ENCODE measurements at regions not wholly inside any gene's neighbourhood (a gene's known extent, or its start where the extent isn't known, plus 50 kb on each side); places are given as distances from the start of the nearest gene placed in this dataset.

DNA sequence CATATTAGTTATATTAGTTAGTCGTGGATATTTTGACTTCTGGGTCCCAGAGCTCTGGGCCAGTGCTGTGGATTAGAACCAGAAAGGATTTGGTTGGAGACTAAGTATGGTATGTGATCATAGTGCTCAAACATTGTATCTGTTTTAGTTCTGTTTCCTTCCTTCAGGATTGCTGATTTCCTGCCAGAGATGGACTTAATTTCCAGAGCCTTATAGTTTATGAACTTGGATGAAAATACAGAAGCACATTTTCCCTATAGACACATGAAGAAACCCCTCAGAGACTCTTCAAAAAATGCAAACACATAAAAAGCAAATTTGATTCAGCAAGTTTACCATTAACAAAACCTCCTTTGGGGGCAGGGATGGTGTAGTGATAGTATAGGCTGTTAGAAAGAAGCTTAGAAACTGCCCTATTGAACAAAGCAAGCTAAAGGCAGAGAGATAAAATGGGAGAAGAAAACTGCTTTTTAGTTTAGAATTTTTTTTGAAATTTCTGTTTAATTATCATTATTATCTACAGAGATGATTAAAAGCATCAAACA lies 88.7 kb upstream of the EFEMP1 start:
- Histone ChIP-seq H3K4me3 (replicated peaks; ENCODE audit: low read depth, low read length) (no peak overlapping the region), H3K36me3 (ENCODE audit: control insufficient read depth, insufficient read depth, low read length) (no peaks in the 10 kb centered on the region), H3K27me3 (replicated peaks; ENCODE audit: control insufficient read depth, insufficient read depth, low read length) (no peaks in the 10 kb centered on the region)
- DNase-seq (ENCODE audit: extremely low read depth, insufficient read length): no peak
- TF ChIP-seq, protein P1, sequence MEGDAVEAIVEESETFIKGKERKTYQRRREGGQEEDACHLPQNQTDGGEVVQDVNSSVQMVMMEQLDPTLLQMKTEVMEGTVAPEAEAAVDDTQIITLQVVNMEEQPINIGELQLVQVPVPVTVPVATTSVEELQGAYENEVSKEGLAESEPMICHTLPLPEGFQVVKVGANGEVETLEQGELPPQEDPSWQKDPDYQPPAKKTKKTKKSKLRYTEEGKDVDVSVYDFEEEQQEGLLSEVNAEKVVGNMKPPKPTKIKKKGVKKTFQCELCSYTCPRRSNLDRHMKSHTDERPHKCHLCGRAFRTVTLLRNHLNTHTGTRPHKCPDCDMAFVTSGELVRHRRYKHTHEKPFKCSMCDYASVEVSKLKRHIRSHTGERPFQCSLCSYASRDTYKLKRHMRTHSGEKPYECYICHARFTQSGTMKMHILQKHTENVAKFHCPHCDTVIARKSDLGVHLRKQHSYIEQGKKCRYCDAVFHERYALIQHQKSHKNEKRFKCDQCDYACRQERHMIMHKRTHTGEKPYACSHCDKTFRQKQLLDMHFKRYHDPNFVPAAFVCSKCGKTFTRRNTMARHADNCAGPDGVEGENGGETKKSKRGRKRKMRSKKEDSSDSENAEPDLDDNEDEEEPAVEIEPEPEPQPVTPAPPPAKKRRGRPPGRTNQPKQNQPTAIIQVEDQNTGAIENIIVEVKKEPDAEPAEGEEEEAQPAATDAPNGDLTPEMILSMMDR (IDR thresholded peaks at IDR 0.05; ENCODE audit: insufficient read depth, low read length, poor library complexity, severe bottlenecking): no peak

DNA sequence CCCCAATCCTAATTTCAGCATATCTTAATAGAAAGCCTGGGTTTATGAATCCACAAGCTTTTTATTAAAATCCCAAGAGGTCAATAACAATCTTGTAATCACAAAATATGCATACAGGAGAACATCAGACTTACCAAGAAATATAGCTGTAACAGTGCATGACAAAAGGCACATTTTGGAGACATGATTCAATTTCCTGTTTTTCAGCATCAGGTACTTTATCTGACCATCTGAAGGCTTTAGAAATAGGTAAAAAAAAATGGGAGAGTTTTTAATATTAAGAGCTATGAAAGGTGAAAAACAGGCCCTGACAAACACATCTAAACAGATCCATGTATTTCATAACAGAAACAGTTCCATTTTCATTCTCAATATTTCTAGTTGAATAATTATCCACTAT lies 89.9 kb upstream of the EFEMP1 start:
- TF ChIP-seq, protein P1 (IDR thresholded peaks at IDR 0.05; ENCODE audit: insufficient read depth, low read length, poor library complexity, severe bottlenecking): no peak

DNA sequence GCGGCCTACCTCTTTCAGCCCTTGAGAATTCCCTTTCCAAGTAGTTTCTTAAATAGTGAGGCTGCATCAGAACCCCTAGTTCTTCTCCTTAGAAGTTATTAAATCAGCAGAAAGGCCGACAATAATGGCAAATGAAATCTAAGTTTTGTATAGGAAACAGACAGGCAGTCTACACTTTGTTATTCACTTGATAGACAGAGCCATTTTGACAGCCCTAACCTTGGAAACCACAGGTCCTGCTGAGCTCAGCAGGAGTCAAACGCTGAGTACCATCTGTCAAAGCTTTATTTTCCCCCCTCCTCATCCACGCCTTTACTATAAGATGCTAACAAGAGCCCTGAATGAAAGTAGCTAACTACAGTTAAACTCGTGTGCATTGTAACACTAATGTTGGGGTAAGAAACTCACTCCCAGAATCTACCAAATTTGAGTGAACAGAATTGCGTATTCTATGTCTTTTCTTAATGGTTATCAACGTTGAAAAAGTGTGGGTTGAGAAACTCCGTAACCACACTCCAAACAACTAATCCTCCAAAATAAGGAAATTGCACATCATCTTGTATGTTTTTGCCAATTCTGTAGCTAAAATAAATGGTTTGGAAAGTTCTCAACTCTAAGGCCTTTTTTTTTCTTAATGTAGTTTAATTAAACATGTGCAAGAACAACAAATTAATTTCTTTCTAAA lies 90.6 kb upstream of the EFEMP1 start:
- TF ChIP-seq, protein P1 (IDR thresholded peaks at IDR 0.05; ENCODE audit: insufficient read depth, low read length, poor library complexity, severe bottlenecking): no peak
- no peak for DNase-seq (ENCODE audit: extremely low read depth, insufficient read length)
- H3K27me3 ChIP-seq (replicated peaks; ENCODE audit: control insufficient read depth, insufficient read depth, low read length): no peaks in the 10 kb centered on the region
- no peaks in the 10 kb centered on the region for H3K36me3 ChIP-seq (ENCODE audit: control insufficient read depth, insufficient read depth, low read length)
- no peak overlapping the region for H3K4me3 ChIP-seq (replicated peaks; ENCODE audit: low read depth, low read length)

More for the DNA sequence above, 89.9 kb upstream of the EFEMP1 start:
- H3K36me3 ChIP-seq (ENCODE audit: control insufficient read depth, insufficient read depth, low read length): no peaks in the 10 kb centered on the region
- no peaks in the 10 kb centered on the region for H3K27me3 ChIP-seq (replicated peaks; ENCODE audit: control insufficient read depth, insufficient read depth, low read length)
- H3K4me3 ChIP-seq (replicated peaks; ENCODE audit: low read depth, low read length): no peak overlapping the region
- DNase-seq (ENCODE audit: extremely low read depth, insufficient read length): no peak

DNA sequence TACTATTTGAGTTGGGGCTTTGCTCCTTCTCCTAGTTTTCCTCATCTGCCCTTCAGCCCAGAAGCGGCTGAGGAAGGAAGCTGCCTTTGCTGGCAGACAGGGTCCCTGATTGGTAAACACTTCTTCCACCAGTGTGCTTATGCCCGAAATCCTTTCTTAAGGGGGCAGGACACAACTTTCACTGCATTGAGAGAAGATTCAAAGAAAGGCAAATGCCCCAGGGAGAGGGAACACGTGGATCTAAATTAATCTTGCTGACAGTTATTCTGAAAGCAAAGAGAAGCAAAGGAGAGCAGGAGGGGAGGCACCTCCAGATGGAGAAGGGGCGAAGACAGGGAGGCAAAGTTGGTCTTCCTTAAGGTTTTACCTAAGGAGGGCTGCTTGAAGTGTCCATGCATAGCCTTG lies 92.1 kb upstream of the EFEMP1 start:
- DNase-seq (ENCODE audit: extremely low read depth, insufficient read length): no peak
- Histone ChIP-seq H3K27me3 (replicated peaks; ENCODE audit: control insufficient read depth, insufficient read depth, low read length) (no peaks in the 10 kb centered on the region), H3K36me3 (ENCODE audit: control insufficient read depth, insufficient read depth, low read length) (no peaks in the 10 kb centered on the region), H3K4me3 (replicated peaks; ENCODE audit: low read depth, low read length) (no peak overlapping the region)
- TF ChIP-seq, protein P1 (IDR thresholded peaks at IDR 0.05; ENCODE audit: insufficient read depth, low read length, poor library complexity, severe bottlenecking): no peak

DNA sequence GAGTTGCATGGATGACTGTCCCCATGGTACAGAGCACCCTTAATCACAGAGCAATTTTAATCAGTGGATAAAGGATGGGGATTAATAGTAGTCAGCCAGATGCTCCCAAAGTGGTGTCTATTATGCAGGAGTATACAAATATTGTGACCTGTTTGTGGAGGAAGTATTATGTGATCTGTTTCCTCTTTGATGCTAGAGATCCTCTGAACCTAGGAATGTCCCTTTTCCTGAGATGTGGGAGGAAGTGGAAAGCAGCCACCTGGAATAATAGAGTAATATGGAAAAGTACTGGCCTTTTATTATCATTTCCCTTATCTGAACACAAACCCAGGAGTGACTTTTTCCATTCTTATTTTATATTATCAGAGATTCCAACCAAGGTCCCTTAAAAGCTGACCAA lies 94.2 kb upstream of the EFEMP1 start:
- TF ChIP-seq, protein P1 (IDR thresholded peaks at IDR 0.05; ENCODE audit: insufficient read depth, low read length, poor library complexity, severe bottlenecking): no peak
- H3K36me3 ChIP-seq (ENCODE audit: control insufficient read depth, insufficient read depth, low read length): no peaks in the 10 kb centered on the region
- no peaks in the 10 kb centered on the region for H3K27me3 ChIP-seq (replicated peaks; ENCODE audit: control insufficient read depth, insufficient read depth, low read length)
- H3K4me3 ChIP-seq (replicated peaks; ENCODE audit: low read depth, low read length): no peak overlapping the region
- DNase-seq (ENCODE audit: extremely low read depth, insufficient read length): no peak
